Hepatic stellate cell (primary cell): ENCODE measurements at regions not wholly inside any gene's neighbourhood (a gene's known extent, or its start where the extent isn't known, plus 50 kb on each side); places are given as distances from the start of the nearest gene placed in this dataset.

Experiments
- DNase-seq: peaks from one replicate; pipeline ENCODE4 v3.0.0; 2011; ENCODE audit warnings: low spot score

DNA sequence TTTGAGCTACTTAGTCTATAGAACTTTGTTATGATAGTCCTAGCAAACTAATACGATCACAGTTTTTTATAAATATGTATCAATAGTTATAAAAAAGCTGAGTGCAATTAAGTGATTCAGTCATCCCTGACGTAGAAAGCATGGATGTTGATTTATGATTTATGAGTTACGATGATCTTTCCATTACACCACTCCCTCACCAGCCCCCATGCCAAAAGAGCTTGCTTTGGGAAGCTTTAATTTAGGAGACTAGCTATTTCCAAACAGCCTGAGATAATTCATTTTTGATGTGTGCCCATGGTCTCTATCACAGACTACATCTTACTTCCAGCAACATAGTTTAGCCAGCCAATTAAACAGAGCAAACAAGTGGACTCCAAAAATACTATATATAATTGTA is 256.8 kb downstream of the GABRG2 start:
- no peak for DNase-seq

GRCh38 chr5:162325143-162325727 is 257.7 kb downstream of the GABRG2 start:
- DNase-seq = no peak

GRCh38 chr5:162334944-162335343 is 267.4 kb downstream of the GABRG2 start:
- DNase-seq = no peak

DNA sequence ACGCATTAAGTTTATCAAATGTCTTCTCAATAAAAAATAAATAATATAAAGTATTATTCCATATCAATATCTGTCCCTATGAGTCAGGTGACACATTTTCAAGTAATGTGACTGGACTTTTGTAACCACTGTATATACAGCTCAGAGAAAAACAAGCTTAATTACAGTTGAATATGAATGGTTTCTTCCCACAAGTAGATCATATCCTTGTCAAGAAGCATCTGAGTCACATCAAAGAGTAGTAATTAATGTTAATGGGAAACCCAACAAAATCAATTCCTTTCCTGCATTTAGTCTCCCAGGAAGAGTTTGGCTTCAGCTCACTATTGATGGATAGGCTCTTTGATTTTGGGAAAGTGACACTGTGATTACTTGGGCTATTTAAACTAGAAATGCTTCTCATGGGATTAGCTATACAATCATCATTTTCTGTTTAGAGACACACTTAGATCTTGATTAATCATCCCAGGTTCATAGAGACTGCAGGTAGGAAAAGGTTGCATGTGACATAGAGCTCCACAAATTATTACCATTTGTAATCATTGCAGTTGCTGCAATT is 292.9 kb downstream of the GABRG2 start:
- DNase-seq = no peak

DNA sequence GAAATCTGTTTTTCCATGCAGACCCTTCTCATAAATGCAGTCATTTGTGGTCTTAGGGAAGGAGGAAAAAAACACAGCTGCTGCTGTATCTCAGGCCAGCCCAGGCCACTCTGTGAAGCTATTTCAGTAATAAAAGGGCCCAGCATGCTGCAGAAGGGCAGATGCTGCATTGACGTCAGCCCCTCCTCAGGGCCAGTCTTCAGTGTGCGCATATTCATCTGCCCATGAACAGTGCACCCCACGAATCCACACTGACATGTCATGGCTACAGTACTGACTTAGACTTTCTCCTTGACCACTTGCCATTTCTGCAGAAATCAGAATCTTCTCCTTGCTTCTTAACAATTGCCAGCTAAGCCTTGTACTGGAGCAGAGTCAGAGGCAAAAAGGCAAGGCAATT is 304.7 kb downstream of the GABRG2 start:
- DNase-seq = no peak

DNA sequence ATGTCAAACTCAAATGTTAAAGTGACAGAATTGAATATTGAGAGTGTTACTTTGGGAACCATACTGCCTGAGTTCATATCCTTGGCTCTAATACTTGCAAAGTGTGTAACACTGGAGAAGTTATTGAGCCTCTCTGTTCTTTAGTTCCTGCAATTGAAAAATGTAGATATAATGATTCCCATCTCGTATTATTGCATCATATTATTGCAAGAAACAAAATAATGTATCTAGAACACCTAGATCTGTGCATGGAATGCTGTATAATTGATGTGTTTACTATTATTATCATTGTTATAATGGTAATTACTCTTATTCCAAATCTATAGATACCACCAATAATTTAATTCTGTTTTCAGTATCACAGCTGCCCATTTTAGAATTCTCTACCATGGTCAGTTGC is 310.3 kb downstream of the GABRG2 start:
- no peak for DNase-seq

DNA sequence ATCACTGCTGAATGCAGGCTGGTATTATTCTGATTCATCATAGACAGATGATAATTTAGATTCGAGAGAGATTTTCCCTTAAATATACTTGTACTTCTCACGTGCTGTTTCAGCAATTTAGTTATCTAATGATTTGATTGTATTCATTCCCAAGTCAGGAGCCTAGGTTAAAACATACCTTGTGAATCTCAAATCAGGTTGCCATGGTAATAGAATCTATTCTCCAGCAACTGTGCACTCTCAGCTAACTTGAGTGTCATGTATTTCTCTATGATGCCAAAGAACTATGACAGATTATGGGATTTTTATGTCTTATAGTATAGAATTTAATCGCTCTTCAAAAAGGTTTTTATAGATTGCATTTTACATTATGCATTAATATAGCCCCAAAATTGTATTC is 315.3 kb downstream of the GABRG2 start:
- no peak for DNase-seq

DNA sequence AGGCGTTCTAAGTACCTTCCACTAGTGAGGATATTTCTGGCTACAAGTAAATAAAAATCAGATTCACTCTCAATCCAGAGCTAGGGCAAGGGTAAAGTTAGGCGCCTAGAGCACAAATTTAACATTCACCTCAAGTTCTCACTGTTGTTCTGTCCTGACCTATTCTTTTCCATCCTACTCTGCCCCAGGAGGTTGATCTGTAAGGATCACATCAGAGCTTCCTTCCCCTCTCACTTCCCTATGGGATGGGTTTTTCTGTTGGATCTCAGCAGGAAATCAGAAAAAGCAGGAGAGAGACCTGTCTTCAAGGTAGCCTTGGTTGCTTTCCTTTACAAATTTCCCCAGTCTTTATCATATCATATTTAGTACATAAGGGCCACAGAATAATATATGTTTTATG is 316.7 kb downstream of the GABRG2 start:
- no peak for DNase-seq

GRCh38 chr5:162391833-162392232 is 324.3 kb downstream of the GABRG2 start:
- DNase-seq = no peak

GRCh38 chr5:162392336-162392735 is 324.8 kb downstream of the GABRG2 start:
- DNase-seq = no peak

DNA sequence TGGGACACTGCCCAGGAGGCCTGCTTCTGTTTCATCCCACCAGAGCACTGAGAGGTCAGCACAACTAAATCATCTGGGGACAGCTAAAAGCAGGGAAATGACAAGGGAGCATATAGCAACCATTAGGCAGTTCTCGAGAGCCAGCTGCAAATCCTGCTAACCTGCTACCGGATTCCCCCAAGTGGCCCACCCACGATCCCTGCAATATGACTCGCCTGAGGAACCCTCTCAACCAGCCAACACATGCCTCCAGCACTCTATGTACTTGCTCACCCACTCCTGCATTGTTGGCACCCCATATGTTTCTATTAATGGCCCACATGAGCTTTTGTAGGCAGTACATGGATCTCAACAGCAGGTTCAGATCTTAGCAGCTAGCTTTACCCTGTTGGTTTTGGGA is 326.0 kb downstream of the GABRG2 start:
- no peak for DNase-seq

- no peak for DNase-seq
Observed at GRCh38 chr5:162407614-162408013, 340.0 kb downstream of the GABRG2 start.

DNA sequence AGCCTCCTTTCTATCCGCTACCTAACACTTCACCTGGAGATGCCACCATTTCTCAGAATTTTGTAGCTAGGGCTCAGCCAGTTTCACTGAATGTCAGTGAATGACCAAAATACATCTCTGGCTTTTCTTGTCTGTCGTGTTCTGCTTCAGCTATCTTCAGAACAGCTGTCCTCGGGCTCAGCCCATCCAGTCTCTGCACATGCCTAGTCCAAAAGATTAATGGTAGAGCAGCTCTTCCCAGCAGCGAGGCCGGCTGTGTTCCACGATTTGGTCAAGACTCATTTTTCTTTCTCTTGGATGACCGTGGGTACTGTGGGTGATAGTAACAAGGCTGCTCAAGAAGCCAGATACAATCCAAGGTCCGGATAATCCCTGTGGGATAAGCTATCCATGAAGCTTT is 342.8 kb downstream of the GABRG2 start:
- no peak for DNase-seq

DNA sequence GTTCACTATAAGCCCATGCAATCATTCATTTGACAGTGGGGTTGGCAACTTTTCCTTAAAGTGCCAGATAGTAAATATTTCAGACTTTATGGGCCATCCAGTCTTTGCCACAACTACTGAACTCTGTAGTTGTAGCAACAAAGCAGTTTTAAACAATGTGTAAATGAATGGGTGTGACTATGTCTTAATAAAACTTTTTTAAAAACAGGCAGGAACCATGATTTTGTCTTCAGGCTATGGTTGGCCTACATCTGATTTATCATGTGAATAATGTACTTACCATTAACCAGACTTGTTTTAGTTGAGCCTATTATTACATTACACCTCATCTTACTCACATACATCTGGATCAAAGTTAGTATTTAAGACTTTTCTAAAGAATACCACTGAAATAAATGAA is 361.6 kb downstream of the GABRG2 start:
- DNase-seq = no peak

- no peak for DNase-seq
Observed at GRCh38 chr5:162434281-162434680, 366.7 kb downstream of the GABRG2 start.

DNA sequence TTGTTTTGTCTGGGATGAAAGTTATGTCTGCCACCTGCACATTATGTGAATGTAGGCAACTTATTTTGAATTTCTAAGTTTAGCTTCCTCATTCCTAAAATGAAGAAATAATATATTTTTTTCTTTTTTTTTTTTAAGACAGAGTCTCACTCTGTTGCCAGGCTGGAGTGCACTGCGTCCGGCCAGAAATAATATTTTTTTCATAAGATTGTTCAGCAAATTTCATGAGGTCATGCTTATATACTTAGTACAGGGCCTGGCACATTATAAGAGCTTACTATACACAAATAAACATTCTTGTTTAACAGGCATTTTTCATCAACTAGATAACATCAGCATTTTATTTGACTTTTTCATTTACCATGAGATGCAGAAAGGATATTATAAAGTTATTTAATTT is 368.5 kb downstream of the GABRG2 start:
- DNase-seq = no peak

- DNase-seq = no peak
Observed at GRCh38 chr5:162444129-162444762, 376.7 kb downstream of the GABRG2 start.

DNA sequence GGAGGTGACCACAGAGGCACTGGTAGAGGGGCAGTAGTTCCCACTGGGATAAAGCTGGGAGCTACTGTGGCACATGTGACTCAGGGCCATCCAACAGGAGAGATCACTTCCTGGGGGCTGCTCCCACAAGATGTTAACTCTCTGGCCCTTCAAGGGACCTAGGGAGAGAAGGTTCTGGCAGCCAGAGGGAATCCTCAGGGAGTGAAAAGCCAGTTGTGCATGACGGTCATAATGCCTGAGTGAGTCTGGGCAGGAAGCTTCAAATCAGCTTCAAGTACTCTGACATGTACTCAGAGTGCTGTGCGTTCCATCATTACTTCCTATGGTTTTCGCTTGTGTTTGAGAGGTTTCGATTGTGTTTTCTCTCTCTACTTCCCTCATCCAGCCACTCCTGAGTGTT is 388.5 kb downstream of the GABRG2 start:
- no peak for DNase-seq

GRCh38 chr5:162466011-162466410 is 398.4 kb downstream of the GABRG2 start:
- no peak for DNase-seq

GRCh38 chr5:162473041-162473714 is 405.6 kb downstream of the GABRG2 start:
- DNase-seq = no peak

DNA sequence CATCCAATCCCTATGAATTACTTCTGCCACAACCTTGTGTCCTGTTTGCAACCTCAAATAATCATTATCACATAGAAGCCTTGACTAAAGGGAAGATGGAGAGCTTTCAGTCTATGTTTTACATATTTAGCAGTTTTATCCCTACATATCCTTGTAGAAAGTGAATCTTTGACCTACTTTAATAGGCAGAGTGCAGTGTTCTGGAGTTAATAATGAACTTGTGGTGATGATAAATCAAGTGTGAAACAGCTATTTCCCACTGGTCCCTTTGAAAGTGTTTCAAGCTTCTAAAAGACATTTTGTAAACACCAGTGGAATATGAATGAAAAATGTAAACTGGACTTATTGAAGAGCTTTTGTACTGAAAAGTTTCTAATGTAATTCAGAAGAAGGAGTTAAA is 406.7 kb downstream of the GABRG2 start:
- no peak for DNase-seq

- DNase-seq = no peak
Observed at GRCh38 chr5:162484095-162484494, 416.5 kb downstream of the GABRG2 start.

- DNase-seq = no peak
Observed at GRCh38 chr5:162484986-162485385, 417.4 kb downstream of the GABRG2 start.
